ENCODE measurements at regions not wholly inside any gene's neighbourhood (a gene's known extent, or its start where the extent isn't known, plus 50 kb on each side); places are given as distances from the start of the nearest gene placed in this dataset.

GRCh38 chr3:96183871-96184270, 630.5 kb upstream of the EPHA6 start:
- TF ChIP-seq CTCF (IDR thresholded peaks at IDR 0.05): no peak
- TF ChIP-seq POLR2AphosphoS5 (IDR thresholded peaks at IDR 0.05): no peak
- no peak for TF ChIP-seq POLR2A (IDR thresholded peaks at IDR 0.05)
- no peak for TF ChIP-seq EP300 (IDR thresholded peaks at IDR 0.05; ENCODE audit: low read depth)
- H3K9me3 ChIP-seq: no peaks in the 10 kb centered on the region
- intact Hi-C loops (cut with DNase I; ENCODE audit: low total_unique reads) (no loop called here), in situ Hi-C loops (cut with MboI; ENCODE audit: low pct_ligation_motif_present in 1 of 4, low pct_unique_long_range_greater_than_20kb in 1 of 4, low sequenced_read_pairs in 3 of 4) (no loop called here)
- no peaks in the 10 kb centered on the region for H3K4me1 ChIP-seq
- H3K4me3 ChIP-seq: no peak overlapping the region
- H3K27me3 ChIP-seq: no peaks in the 10 kb centered on the region
- H3K36me3 ChIP-seq: no peaks in the 10 kb centered on the region
- no peak for DNase-seq
- WGBS, 2 donors (ENCODE audit: low coverage in 1 of 2): 31 to 43% methylated on average over 1 of the region's 1 CpG
- no peak overlapping the region for H3K27ac ChIP-seq

- intact Hi-C loops (cut with DNase I; ENCODE audit: low total_unique reads) (no loop called here), in situ Hi-C loops (cut with MboI; ENCODE audit: low pct_ligation_motif_present in 1 of 4, low pct_unique_long_range_greater_than_20kb in 1 of 4, low sequenced_read_pairs in 3 of 4) (no loop called here)
- TF ChIP-seq CTCF (IDR thresholded peaks at IDR 0.05): no peak
- no peak overlapping the region for H3K4me3 ChIP-seq
- no peaks in the 10 kb centered on the region for H3K36me3 ChIP-seq
- H3K27me3 ChIP-seq: no peaks in the 10 kb centered on the region
- no peak overlapping the region for H3K27ac ChIP-seq
- WGBS, 2 donors (ENCODE audit: low coverage in 1 of 2): 91 to 100% methylated on average over 1 to 8 of the region's 8 CpGs
- DNase-seq: no peak
- no peaks in the 10 kb centered on the region for H3K4me1 ChIP-seq
- H3K9me3 ChIP-seq: no peaks in the 10 kb centered on the region
These were observed 624.3 kb upstream of the EPHA6 start for GRCh38 chr3:96190024-96190616.

- 56 to 61% methylated on average over 3 to 4 of the region's 4 CpGs for WGBS, 2 donors (ENCODE audit: low coverage in 1 of 2)
- Histone ChIP-seq H3K36me3 (no peaks in the 10 kb centered on the region), H3K4me1 (no peaks in the 10 kb centered on the region), H3K4me3 (no peak overlapping the region), H3K27ac (no peak overlapping the region), H3K27me3 (no peaks in the 10 kb centered on the region), H3K9me3 (no peaks in the 10 kb centered on the region)
- DNase-seq: no peak
- TF ChIP-seq EP300 (IDR thresholded peaks at IDR 0.05; ENCODE audit: low read depth) (no peak), CTCF (IDR thresholded peaks at IDR 0.05) (no peak), POLR2AphosphoS5 (IDR thresholded peaks at IDR 0.05) (no peak), POLR2A (IDR thresholded peaks at IDR 0.05) (no peak)
- in situ Hi-C loops (cut with MboI; ENCODE audit: low pct_ligation_motif_present in 1 of 4, low pct_unique_long_range_greater_than_20kb in 1 of 4, low sequenced_read_pairs in 3 of 4) (no loop called here), intact Hi-C loops (cut with DNase I; ENCODE audit: low total_unique reads) (no loop called here)
These were observed 621.3 kb upstream of the EPHA6 start for GRCh38 chr3:96192966-96193550.

- no peak for TF ChIP-seq POLR2AphosphoS5 (IDR thresholded peaks at IDR 0.05)
- TF ChIP-seq POLR2A (IDR thresholded peaks at IDR 0.05): no peak
- Histone ChIP-seq H3K4me1 (no peaks in the 10 kb centered on the region), H3K36me3 (no peaks in the 10 kb centered on the region), H3K27ac (no peak overlapping the region), H3K4me3 (no peak overlapping the region), H3K27me3 (no peaks in the 10 kb centered on the region), H3K9me3 (no peaks in the 10 kb centered on the region)
- intact Hi-C loops (cut with DNase I; ENCODE audit: low total_unique reads) (no loop called here), in situ Hi-C loops (cut with MboI; ENCODE audit: low pct_ligation_motif_present in 1 of 4, low pct_unique_long_range_greater_than_20kb in 1 of 4, low sequenced_read_pairs in 3 of 4) (no loop called here)
- WGBS, 2 donors (ENCODE audit: low coverage in 1 of 2): 68% methylated on average over 1 of the region's 1 CpG; no CpG with 5 or more reads in 1 of the 2 donors
- no peak for DNase-seq
These were observed 613.5 kb upstream of the EPHA6 start for GRCh38 chr3:96200897-96201296.

- Histone ChIP-seq H3K9me3 (no peaks in the 10 kb centered on the region), H3K36me3 (no peaks in the 10 kb centered on the region), H3K27ac (no peak overlapping the region), H3K27me3 (no peaks in the 10 kb centered on the region), H3K4me3 (no peak overlapping the region), H3K4me1 (no peaks in the 10 kb centered on the region)
- no peak for TF ChIP-seq EP300 (IDR thresholded peaks at IDR 0.05; ENCODE audit: low read depth)
- TF ChIP-seq POLR2AphosphoS5 (IDR thresholded peaks at IDR 0.05): no peak
- TF ChIP-seq CTCF (IDR thresholded peaks at IDR 0.05): no peak
- TF ChIP-seq POLR2A (IDR thresholded peaks at IDR 0.05): no peak
- intact Hi-C loops (cut with DNase I; ENCODE audit: low total_unique reads) (no loop called here), in situ Hi-C loops (cut with MboI; ENCODE audit: low pct_ligation_motif_present in 1 of 4, low pct_unique_long_range_greater_than_20kb in 1 of 4, low sequenced_read_pairs in 3 of 4) (no loop called here)
- WGBS, 2 donors (ENCODE audit: low coverage in 1 of 2): 60 to 84% methylated on average over 1 to 6 of the region's 6 CpGs
- DNase-seq: no peak
These were observed 612.9 kb upstream of the EPHA6 start for GRCh38 chr3:96201463-96201862.

Data from transverse colon (tissue), 4 donors.